ENCODE measurements at regions not wholly inside any gene's neighbourhood (a gene's known extent, or its start where the extent isn't known, plus 50 kb on each side); places are given as distances from the start of the nearest gene placed in this dataset.

DNA sequence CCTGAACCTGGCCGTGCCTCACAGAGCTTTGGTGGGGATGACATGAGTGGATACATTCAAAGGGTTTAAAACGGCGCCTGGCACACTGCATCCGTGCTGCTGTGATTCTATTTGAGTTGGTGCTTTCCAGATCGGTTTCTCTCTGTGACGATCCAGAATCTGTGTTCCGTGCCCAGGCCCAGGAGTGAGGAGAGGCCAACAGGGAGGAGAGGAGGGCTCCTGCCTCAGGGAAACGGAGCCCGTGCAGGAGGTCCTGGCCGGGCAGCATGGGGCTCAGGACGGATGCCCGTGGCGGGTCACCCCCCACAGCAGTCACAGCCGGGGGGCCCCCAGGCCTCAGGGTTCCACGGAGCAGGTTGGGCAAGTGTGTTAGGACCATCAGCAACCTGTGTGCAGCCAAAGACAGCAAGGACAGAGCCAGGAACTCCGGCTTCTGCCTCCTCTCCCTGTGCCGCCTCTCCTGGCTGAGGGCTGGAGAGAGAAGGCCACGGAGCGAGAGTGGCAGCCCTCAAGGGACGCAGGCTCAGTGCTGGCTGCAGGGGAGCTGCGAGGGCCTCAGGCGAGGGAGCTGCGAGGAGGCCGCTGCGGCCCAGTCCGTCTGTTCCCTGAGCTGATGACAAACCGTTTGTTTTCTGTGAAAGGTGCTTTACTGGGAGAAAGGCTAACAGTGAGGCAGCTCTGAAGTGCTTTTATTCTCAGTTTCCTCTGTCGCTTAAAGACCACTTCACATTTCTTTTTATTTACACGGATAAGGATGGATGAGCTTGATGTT is 99.3 kb downstream of the METRNL start:
- no peak for DNase-seq

DNA sequence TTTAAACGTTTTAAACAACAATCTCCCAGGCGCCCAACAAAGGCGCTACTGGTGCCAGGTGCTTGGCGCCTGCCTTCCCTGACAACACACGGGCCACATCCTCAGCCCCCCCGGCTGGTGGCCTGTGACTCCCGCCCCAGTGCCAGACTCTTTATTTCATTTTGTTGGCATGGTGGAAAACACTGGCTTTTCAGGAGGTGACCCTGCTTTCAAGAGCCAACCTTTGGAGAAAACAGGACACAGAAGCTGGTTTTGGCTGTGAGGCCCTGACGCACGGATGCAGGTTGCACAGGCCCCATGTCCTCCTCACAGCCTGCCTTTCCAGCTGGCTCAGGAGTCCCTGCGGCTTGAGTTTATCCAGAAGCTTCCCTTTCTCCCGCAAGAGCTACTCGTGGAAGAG is 100.0 kb downstream of the METRNL start:
- no peak for DNase-seq

DNA sequence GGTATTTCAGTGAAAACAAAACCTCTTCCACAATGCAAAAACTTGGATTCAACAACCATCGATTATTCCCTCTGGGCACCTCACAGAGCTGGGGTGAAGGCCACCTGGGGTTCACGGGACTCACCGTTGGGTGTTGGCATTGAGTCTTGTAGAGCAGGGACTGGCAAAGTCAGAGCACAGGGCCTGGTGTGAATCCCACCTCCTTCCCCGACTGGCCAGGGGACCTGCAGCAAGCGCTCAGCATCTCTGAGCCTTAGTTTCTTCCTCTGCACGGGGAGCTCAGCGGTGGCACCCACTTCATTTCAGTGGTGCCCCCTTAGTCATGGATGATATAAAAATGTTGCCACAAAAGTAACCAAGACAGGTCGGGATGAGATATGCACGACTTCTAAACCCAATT is 100.4 kb downstream of the METRNL start:
- DNase-seq: no peak

DNA sequence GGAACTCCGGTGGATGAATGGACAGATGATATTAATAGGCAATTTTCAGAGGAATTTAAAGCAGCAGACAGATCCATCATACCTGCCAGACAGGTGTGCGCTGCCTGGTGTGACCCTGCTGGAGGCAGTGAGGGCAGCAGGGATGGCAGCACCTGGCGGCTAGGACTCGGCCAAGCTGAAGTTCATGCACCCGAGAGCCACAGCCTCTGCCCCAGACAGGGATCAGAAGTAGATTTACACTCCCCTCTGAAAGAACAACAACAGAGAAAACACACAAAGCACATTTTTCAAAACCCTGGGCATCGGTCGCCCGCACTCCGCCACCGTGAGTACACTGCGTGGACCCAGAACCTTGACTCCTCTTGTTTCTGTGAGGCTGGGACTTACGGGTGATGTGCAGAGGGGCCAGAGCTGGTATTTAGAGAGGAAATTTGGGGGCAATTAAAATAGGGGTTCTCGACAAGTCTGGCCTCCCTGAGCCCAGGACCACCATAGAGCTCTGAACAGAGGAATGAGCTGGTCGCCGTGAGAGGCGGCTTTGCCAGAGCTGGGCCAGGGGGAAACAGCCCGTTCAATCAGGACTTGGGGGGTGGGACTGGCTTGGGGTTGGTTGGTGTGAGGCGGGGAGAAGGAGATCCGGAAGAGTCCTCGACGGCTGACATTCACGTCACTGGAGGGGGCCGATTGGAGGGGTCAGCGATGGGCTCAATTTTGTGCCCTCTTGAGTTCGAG is 101.0 kb downstream of the METRNL start:
- no peak for DNase-seq

DNA sequence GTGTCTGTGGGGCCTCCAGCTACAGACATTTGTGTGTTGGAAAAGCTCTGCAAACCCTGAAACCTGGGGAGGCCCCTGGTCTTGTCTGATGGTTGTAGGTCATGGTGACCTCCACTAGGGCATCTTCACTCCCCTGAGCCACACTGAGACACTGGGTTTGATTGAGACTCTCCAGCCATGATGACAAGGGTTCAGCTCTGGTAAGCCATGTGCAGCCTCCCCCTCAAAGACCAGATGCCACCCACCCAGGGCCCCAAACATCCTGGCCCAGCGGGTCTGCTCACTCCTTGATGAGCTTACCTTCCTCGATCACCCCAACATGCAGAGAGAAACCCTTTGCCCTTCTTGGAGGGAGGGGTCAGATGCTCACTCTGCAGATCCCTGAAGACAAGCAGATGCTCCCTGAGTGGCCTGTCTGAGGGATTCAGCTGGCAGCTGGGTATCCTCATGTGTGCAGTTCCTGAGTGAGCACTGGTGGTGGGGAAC is 101.6 kb downstream of the METRNL start:
- DNase-seq: no peak

DNA sequence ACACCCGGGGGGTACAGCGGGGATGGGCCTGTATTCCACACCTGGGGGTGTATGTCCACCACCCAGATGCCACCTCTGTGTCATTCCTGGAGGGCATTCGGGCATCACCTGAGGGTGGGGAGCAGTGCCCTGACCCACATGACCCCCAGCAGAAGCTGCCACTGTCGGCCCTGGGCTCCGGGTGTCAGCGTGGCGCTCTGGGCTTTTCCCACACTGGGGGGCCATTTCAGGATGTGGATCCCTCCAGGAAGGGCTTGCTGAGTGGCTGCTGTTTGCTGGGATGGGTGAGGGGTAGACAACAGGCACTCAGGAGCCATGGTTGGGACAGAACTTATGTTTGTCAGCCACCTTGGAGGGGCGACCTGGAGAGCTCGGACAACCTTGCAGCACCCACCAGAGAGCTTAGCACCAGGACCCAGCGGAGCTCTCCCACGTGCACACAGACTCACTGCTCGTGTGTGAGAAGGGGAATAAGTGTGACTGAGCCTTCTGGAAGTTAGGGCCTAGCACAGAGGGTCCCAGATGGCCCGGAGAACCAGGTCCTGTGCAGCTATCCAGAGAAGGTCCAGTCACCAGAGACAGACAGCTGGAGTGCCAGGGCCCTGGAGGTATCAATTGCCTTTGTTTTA is 102.7 kb downstream of the METRNL start:
- no peak for DNase-seq

DNA sequence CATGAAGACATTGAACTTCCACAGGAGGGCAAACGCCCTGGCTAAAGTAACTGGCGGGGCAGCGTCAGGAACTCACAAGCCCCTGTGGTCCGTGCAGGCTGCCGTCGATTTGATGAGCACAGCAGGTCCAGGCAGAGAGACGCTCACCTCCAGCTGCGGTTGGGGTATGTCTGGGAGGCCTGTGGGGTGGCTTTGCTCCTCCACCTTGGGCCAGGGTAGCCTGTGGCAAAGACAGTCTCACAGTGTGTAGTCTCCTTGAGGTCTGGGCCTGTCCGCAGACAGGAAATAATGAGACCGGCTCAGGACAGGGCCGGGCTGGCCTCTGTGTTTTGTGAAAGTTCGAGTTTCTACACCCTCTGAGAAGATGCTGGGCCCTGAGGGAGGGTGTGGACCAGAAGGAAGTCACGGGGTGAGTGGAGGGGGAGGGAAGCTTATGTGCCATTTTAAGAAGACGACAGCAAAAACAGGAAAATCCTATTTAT is 103.3 kb downstream of the METRNL start:
- no peak for DNase-seq

DNA sequence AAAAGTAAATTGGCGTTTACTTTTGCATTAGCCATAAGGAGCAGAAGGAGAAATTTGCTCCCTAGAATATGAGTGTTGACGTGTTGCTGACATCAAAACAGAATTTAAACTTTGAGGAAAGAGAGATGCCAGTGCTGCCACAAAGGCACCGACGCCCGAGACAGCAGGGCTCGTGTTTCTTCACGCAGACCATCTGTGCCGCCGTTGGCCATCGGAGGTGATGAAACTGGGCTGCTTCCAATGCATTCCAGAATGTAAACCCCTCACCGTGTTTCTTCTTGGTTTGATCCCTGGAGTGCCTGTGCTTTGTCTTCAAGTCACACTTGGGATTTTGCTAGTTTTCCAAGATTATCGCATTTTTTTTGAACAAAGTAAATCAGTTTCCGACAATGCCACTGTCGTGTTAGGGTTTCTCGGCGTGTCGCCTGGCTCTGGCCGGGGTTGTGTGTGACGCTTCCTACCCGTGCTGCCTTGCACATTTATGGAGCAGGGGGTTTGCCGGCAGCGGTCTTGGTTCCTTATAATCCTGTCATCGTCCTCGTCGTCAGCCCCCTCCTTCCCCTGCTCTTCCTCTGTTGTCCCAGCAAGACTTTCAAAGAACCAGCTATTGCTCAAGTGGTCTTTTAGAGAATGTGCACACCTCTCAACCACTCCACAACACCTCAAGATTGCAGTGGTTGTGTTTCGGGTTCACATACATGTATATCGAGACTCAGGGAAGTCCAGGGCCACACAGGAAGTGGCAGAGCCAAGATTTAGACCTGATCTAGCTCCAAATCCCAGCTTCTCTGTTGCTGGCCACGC is 103.9 kb downstream of the METRNL start:
- no peak for DNase-seq

DNA sequence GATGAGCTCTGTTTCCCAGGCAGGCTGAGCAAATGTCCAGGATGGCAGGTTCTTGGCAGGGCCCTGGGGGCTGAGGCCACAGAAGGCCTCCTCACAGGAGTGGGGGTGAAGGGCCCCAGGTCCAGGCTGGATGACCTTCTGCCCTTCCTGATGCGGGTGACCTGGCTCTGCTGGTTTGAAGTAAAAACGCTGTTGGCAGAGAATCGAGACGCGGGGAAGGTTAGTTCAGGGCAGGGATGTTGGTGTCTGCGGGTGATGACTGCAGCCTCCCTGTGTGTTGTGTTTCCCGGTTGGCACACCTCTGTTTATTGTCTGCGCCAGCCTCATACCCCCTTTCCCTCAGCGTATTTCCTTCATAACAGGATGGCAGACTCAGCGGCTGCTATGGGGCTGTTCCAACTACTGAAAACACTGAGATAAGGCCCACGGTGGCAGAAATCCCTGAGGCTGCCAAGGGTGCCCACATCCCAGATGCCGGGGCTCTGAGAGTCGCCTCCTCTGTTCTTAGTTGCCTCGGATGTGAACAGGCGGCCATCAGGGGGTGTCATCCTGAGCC is 104.6 kb downstream of the METRNL start:
- DNase-seq: no peak

DNA sequence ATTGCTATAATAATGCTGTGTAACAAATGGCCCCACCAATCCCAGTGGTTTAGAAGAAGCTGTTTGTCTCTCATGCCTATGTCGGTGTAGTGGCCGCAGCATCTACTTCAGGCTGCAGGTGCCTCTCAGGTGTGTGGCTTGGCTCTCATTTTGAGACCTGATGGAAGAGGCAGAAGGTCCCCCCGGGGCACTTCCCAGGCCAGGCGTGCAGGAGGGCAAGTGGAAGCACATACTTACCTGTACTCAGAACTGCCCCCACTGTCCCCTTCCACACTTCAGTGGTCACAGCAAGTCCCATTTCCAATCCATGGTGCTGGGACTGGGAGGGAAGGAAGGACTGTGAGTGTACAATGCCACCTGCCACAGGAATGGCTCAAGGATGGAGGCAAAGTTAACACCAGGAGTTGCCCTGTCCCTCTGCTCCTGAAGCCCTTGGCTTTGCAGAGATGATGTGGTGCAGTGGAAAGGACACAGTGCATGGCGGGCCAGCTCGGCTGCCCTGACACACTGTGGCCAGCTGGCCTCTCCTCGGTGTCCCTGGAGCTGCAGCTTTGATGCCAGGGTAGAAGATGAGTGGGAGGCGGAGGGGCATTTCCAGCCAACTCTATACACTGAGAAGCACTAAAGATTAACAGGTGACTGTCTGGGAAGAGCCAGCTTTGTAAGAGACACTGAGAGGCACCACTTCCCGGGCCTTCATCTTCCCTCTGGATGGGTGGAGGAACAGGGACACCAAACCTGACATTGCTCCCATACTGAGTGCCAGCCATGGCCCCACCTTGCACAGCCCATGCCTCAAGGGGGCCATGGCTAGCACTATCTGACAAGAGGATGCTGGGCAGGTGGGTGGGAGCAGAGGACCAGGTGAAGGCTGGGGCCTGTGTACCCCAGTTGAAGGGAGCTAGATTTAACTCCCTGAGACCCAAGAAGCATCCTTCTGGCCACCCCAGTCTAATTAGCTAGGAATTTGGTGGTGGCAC is 105.9 kb downstream of the METRNL start:
- no peak for DNase-seq

DNA sequence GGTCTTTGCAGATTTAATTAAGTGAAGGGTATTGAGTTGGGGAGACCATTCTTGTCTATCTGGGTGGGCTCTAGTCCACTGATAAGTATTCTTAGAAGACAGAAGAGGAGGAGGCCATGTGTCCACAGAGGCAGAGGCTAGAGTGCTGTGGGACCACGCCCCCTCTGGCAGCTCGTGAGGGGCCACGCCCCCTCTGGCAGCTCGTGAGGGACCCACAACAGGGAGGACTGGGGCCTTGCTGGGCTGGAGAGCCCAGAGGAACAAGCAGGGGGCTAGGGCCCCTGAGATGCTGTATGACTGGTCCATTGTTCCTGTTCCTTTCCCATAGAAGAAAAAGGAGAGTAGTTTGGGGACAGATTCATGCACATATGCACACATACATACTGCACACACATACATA is 106.8 kb downstream of the METRNL start:
- DNase-seq: no peak

DNA sequence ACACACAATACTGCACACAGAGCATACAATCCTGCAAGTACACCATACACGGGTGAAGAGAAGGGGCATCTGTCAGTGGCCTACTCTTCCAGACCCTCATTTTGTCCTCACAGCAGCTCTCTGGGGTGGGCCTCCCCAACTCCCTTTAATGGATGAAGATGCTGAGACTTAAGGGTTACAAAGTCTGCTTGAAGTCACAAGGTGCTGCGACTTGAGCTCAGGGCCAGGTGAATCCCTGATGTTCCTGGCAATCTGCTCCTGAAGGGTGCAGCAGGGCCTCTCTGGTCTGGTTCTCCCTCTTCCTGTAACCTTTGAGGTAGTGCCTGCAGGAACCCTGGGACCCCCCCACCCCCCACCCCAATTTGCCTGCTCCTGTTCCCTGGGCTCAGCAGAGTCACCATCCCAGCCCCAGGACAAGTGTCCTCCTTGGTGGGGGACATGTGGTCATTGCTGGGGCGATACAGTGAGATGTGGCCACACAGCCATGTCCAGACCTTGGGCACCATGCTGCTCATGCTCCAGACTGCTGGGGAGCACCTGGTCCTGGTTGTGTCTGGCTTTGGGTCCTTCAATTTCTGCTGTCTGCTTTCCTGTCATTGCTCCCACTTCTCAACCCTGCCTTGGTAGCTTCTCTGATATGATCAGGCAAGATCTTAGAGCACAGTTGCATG is 107.5 kb downstream of the METRNL start:
- no peak for DNase-seq

DNA sequence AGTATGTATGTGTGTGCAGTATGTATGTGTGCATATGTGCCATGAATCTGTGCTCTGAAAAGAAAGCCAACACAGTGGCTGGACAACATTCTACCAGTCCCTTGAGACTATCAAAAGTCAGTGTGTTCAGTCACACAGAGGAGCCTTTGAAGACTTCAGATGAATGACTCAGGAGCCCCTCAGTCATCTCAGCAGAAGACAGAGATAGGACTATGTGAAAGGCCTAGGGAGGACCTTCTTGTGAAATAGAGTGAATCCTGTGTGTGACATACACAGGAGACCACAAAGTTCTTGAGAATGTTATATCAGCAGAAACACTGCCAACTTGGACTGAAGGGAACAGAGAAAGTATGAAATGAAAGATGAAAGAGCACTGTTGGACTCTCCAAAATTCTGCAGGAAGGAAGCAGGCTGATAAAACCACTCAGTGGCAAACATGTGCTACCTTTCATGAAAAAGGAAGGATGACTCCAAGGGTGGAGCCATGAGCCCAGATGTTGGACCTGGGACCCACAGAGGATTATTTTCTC is 108.4 kb downstream of the METRNL start:
- no peak for DNase-seq

DNA sequence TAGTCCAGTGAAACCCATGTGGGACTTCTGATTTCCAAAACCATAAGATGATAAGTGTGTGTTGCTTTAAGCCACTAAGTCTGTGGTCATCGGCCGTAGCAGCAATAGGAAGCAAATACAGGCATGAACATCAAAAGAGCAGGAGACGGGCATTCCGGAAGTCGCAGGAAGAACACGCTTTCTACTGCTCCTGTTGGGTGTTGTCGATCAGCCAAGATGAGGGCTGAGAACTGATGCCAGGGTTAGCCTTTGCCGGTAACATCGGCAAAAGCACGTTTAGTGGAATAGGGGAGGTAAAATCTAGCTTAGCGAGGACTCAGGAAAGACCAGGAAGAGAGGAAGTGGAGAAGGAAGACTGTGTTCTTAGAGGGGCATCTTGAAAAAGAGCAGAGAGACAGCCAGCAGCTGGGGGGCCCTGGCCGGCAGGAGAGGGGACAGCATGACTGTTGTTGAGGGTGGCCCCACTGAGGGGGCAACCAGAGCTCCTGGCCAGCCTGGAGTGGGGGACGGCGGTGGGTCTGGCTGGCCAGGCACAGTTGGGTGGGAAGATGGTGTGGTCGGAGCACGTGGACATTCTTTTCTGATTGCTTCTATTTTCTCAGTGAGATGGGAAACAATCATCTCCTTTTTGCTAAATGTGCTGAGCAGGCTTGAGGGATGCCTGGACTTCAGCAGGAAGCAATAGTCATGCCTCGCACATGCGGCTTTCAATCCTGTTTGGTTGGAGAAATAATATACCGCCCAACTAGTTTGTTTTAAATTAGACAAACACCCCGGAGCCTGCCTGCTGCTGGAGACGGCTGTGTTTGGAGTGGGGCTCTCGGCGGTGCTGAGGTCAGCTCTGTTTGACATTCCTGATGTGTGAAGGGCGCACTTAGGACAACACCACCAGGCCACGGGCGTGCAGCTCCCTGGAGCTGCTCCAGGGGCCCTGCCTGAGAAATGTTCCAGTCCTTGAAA is 109.9 kb downstream of the METRNL start:
- DNase-seq: no peak

DNA sequence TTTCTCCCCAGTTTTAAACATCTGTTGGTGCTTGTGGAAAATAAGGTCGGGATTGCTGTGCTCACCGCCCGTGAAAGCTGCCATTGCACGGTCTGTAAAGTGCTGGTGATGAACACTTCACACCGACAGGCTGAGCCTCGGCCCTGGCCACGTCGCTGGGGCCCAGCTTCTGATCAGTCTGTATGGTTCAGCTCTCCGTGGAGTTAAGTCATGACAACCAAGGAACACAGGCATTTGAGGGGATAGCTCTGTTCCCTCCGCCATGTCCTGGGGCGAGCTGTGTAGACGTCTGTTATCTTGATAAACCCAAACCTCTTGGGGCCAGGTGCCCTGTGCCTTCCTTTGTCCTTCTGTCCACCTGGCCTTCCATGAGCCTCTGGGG is 110.6 kb downstream of the METRNL start:
- DNase-seq: no peak

DNA sequence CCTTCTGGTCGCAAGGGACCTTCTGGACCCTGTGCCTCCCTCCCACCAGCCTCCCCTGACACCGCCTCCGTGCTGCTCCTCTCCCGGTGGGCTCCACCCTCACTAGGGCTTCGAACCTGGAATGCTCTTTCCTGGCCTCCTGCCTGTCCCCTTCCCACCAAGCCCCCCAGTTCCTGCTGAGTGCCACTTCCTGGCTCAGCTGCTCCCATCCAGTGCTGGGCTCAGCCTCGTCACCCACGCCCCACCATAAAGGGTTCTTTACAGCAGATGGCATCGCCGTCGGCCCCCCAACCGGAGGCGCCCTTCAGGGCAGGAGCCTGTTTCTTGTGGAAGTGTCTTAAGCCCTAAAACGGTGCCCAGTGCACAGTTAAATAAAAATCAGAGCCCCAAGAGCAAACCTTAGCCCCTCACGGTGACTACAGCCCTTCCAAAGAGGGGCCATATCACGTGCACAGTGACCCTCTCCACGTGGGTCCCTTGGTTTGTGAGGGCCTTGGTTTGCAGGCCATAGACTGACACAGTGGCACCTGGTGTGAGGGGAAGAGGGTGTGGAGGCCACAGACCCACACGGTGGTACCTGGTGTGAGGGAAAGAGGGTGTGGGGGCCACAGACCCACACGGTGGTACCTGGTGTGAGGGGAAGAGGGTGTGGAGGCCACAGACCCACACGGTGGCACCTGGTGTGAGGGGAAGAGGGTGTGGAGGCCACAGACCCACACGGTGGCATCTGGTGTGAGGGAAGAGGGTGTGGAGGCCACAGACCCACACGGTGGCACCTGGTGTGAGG is 111.4 kb downstream of the METRNL start:
- no peak for DNase-seq

DNA sequence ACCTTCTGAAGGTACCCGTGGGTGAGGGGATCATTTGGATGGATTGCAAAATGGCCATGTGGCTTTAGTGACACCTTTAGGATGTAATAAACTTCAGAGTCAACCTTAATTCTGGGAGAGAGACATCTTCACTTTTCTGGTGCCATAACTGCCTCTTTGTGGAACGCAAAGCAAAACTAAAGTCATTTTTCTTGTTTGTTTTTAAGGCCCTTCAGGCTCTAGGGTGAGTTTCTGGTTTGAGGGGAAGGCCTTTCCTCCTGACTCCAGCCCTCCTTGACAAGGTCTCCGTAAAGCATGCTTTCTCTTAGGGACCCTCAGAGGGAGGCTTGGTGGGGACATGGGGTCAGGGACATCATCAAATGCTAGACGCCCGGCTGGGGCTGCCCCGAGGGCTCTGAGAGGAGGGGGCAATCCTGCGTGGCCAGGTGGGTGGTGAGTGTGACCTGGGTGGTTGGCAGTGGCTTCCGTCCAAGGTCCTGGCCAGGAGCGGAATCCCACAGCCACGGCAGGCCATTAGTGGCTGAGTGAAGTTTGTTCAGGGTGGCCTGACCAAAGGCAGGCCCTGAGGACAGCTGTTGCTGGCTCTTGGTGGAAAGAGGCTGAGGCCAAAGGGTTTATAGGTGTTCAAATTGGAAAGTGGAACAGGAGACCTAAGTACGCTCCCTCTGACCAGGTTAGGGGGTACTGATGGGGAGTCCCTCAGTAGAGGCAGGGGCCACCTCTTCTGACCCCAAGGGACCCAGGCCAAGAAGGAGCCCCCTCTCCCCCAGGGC is 112.2 kb downstream of the METRNL start:
- no peak for DNase-seq
